ENCODE measurements at regions not wholly inside any gene's neighbourhood (a gene's known extent, or its start where the extent isn't known, plus 50 kb on each side); places are given as distances from the start of the nearest gene placed in this dataset.

GRCh38 chr3:16102905-16103364, 71.5 kb upstream of the GALNT15 start:
- intact Hi-C loops (cut with DNase I): no loop called here
- Histone ChIP-seq H3K4me3 (no peak overlapping the region), H3K27me3 (no peaks in the 10 kb centered on the region), H3K4me1 (replicated peaks in 1 of 2) (peaks cover 0 to 4% of the 10 kb centered on the region in 2 donors), H3K9me3 (replicated peaks in 1 of 3) (no peaks in the 10 kb centered on the region), H3K27ac (peak overlapping the region in 2 of 5 donors; percentile 33 to 48), H3K36me3 (replicated peaks in 1 of 2) (no peaks in the 10 kb centered on the region)
- TF ChIP-seq POLR2A (IDR thresholded peaks at IDR 0.05) (no peak), CTCF (IDR thresholded peaks at IDR 0.05) (peak in 2 of 6 experiments; percentile 12 to 14)
- DNase-seq: no peak

- TF ChIP-seq CTCF (IDR thresholded peaks at IDR 0.05) (no peak), POLR2A (IDR thresholded peaks at IDR 0.05) (no peak)
- Histone ChIP-seq H3K9me3 (replicated peaks in 1 of 3) (no peaks in the 10 kb centered on the region), H3K27me3 (no peaks in the 10 kb centered on the region), H3K36me3 (replicated peaks in 1 of 2) (no peaks in the 10 kb centered on the region), H3K4me1 (replicated peaks in 1 of 2) (peaks cover 0 to 4% of the 10 kb centered on the region in 2 donors), H3K27ac (peak overlapping the region in 2 of 5 donors; percentile 33 to 48), H3K4me3 (no peak overlapping the region)
- intact Hi-C loops (cut with DNase I): no loop called here
- no peak for DNase-seq
- WGBS, 4 donors: 66 to 80% (median 72%) methylated on average over 3 of the region's 3 CpGs
Observed at GRCh38 chr3:16103472-16103871, 71.0 kb upstream of the GALNT15 start.

GRCh38 chr3:16104156-16104555, 70.3 kb upstream of the GALNT15 start:
- no peak for TF ChIP-seq POLR2A (IDR thresholded peaks at IDR 0.05)
- TF ChIP-seq CTCF (IDR thresholded peaks at IDR 0.05): no peak
- Histone ChIP-seq H3K36me3 (replicated peaks in 1 of 2) (no peaks in the 10 kb centered on the region), H3K4me3 (no peak overlapping the region), H3K9me3 (replicated peaks in 1 of 3) (no peaks in the 10 kb centered on the region), H3K27me3 (no peaks in the 10 kb centered on the region), H3K27ac (no peak overlapping the region), H3K4me1 (replicated peaks in 1 of 2) (peaks cover 0 to 4% of the 10 kb centered on the region in 2 donors)
- intact Hi-C loops (cut with DNase I): no loop called here
- 71 to 80% (median 77%) methylated on average over 2 of the region's 2 CpGs for WGBS, 4 donors
- no peak for DNase-seq

- Histone ChIP-seq H3K4me1 (replicated peaks in 1 of 2) (peaks cover 0 to 12% of the 10 kb centered on the region in 2 donors), H3K27me3 (no peaks in the 10 kb centered on the region), H3K27ac (no peak overlapping the region), H3K36me3 (replicated peaks in 1 of 2) (no peaks in the 10 kb centered on the region), H3K9me3 (replicated peaks in 1 of 3) (no peaks in the 10 kb centered on the region), H3K4me3 (no peak overlapping the region)
- intact Hi-C loops (cut with DNase I): no loop called here
- TF ChIP-seq POLR2A (IDR thresholded peaks at IDR 0.05) (no peak), CTCF (IDR thresholded peaks at IDR 0.05) (no peak)
- 73 to 80% (median 79%) methylated on average over 1 of the region's 1 CpG for WGBS, 4 donors
- DNase-seq: no peak
Observed at GRCh38 chr3:16106050-16106449, 68.4 kb upstream of the GALNT15 start.
